ENCODE measurements at regions not wholly inside any gene's neighbourhood (a gene's known extent, or its start where the extent isn't known, plus 50 kb on each side); places are given as distances from the start of the nearest gene placed in this dataset.

GRCh38 chr9:1907465-1907864 lies 107.7 kb upstream of the SMARCA2 start:
- no peak for DNase-seq (ENCODE audit: insufficient read length)
- peak; percentile 27 for FAIRE-seq
- no peak for TF ChIP-seq TAF1 (IDR thresholded peaks at IDR 0.05; ENCODE audit: borderline replicate concordance, low read depth, low read length)
- TF ChIP-seq POLR2A (IDR thresholded peaks at IDR 0.05; ENCODE audit: low read depth, low read length), result no peak
- TF ChIP-seq POLR2AphosphoS5 (IDR thresholded peaks at IDR 0.05; ENCODE audit: low read depth, low read length), result no peak

- no peak for TF ChIP-seq TAF1 (IDR thresholded peaks at IDR 0.05; ENCODE audit: borderline replicate concordance, low read depth, low read length)
- TF ChIP-seq POLR2AphosphoS5 (IDR thresholded peaks at IDR 0.05; ENCODE audit: low read depth, low read length), result no peak
- no peak for TF ChIP-seq POLR2A (IDR thresholded peaks at IDR 0.05; ENCODE audit: low read depth, low read length)
- FAIRE-seq, result no peak
- no peak for DNase-seq (ENCODE audit: insufficient read length)
Measured at GRCh38 chr9:1909322-1909721, 105.8 kb upstream of the SMARCA2 start.

- no peak for FAIRE-seq
- no peak for DNase-seq (ENCODE audit: insufficient read length)
- TF ChIP-seq TAF1 (IDR thresholded peaks at IDR 0.05; ENCODE audit: borderline replicate concordance, low read depth, low read length) (no peak), POLR2AphosphoS5 (IDR thresholded peaks at IDR 0.05; ENCODE audit: low read depth, low read length) (no peak), POLR2A (IDR thresholded peaks at IDR 0.05; ENCODE audit: low read depth, low read length) (no peak)
Measured at GRCh38 chr9:1910269-1910811, 104.8 kb upstream of the SMARCA2 start.

- FAIRE-seq (no peak), DNase-seq (ENCODE audit: insufficient read length) (no peak)
- TF ChIP-seq TAF1 (IDR thresholded peaks at IDR 0.05; ENCODE audit: borderline replicate concordance, low read depth, low read length), result no peak
- TF ChIP-seq POLR2AphosphoS5 (IDR thresholded peaks at IDR 0.05; ENCODE audit: low read depth, low read length), result no peak
- TF ChIP-seq POLR2A (IDR thresholded peaks at IDR 0.05; ENCODE audit: low read depth, low read length), result no peak
Measured at GRCh38 chr9:1913631-1914330, 101.4 kb upstream of the SMARCA2 start.

- FAIRE-seq (no peak), DNase-seq (ENCODE audit: insufficient read length) (no peak)
- no peak for TF ChIP-seq POLR2A (IDR thresholded peaks at IDR 0.05; ENCODE audit: low read depth, low read length)
- no peak for TF ChIP-seq POLR2AphosphoS5 (IDR thresholded peaks at IDR 0.05; ENCODE audit: low read depth, low read length)
- TF ChIP-seq TAF1 (IDR thresholded peaks at IDR 0.05; ENCODE audit: borderline replicate concordance, low read depth, low read length), result no peak
Measured at GRCh38 chr9:1916095-1916494, 99.1 kb upstream of the SMARCA2 start.

- DNase-seq (ENCODE audit: insufficient read length) (no peak), FAIRE-seq (no peak)
- TF ChIP-seq POLR2A (IDR thresholded peaks at IDR 0.05; ENCODE audit: low read depth, low read length) (no peak), TAF1 (IDR thresholded peaks at IDR 0.05; ENCODE audit: borderline replicate concordance, low read depth, low read length) (no peak), POLR2AphosphoS5 (IDR thresholded peaks at IDR 0.05; ENCODE audit: low read depth, low read length) (no peak)
Measured at GRCh38 chr9:1916655-1917054, 98.5 kb upstream of the SMARCA2 start.

- TF ChIP-seq POLR2A (IDR thresholded peaks at IDR 0.05; ENCODE audit: low read depth, low read length), result no peak
- no peak for TF ChIP-seq TAF1 (IDR thresholded peaks at IDR 0.05; ENCODE audit: borderline replicate concordance, low read depth, low read length)
- TF ChIP-seq POLR2AphosphoS5 (IDR thresholded peaks at IDR 0.05; ENCODE audit: low read depth, low read length), result no peak
- no peak for FAIRE-seq
- no peak for DNase-seq (ENCODE audit: insufficient read length)
Measured at GRCh38 chr9:1917396-1917935, 97.7 kb upstream of the SMARCA2 start.

- FAIRE-seq, result no peak
- TF ChIP-seq POLR2AphosphoS5 (IDR thresholded peaks at IDR 0.05; ENCODE audit: low read depth, low read length), result no peak
- TF ChIP-seq POLR2A (IDR thresholded peaks at IDR 0.05; ENCODE audit: low read depth, low read length), result no peak
- no peak for TF ChIP-seq TAF1 (IDR thresholded peaks at IDR 0.05; ENCODE audit: borderline replicate concordance, low read depth, low read length)
- DNase-seq (ENCODE audit: insufficient read length), result no peak
Measured at GRCh38 chr9:1918108-1918507, 97.0 kb upstream of the SMARCA2 start.

GRCh38 chr9:1918622-1919021 lies 96.5 kb upstream of the SMARCA2 start:
- TF ChIP-seq POLR2A (IDR thresholded peaks at IDR 0.05; ENCODE audit: low read depth, low read length), result no peak
- no peak for TF ChIP-seq TAF1 (IDR thresholded peaks at IDR 0.05; ENCODE audit: borderline replicate concordance, low read depth, low read length)
- no peak for TF ChIP-seq POLR2AphosphoS5 (IDR thresholded peaks at IDR 0.05; ENCODE audit: low read depth, low read length)
- DNase-seq (ENCODE audit: insufficient read length) (no peak), FAIRE-seq (no peak)

GRCh38 chr9:1919229-1919628 lies 95.9 kb upstream of the SMARCA2 start:
- no peak for FAIRE-seq
- TF ChIP-seq POLR2AphosphoS5 (IDR thresholded peaks at IDR 0.05; ENCODE audit: low read depth, low read length) (no peak), TAF1 (IDR thresholded peaks at IDR 0.05; ENCODE audit: borderline replicate concordance, low read depth, low read length) (no peak), POLR2A (IDR thresholded peaks at IDR 0.05; ENCODE audit: low read depth, low read length) (no peak)

GRCh38 chr9:1920386-1920785 lies 94.8 kb upstream of the SMARCA2 start:
- TF ChIP-seq POLR2A (IDR thresholded peaks at IDR 0.05; ENCODE audit: low read depth, low read length) (no peak), TAF1 (IDR thresholded peaks at IDR 0.05; ENCODE audit: borderline replicate concordance, low read depth, low read length) (no peak), POLR2AphosphoS5 (IDR thresholded peaks at IDR 0.05; ENCODE audit: low read depth, low read length) (no peak)
- DNase-seq (ENCODE audit: insufficient read length) (no peak), FAIRE-seq (peak; percentile 21)

More at GRCh38 chr9:1919229-1919628, 95.9 kb upstream of the SMARCA2 start:
- no peak for DNase-seq (ENCODE audit: insufficient read length)

GRCh38 chr9:1922026-1922425 lies 93.1 kb upstream of the SMARCA2 start:
- TF ChIP-seq POLR2AphosphoS5 (IDR thresholded peaks at IDR 0.05; ENCODE audit: low read depth, low read length) (no peak), POLR2A (IDR thresholded peaks at IDR 0.05; ENCODE audit: low read depth, low read length) (no peak), TAF1 (IDR thresholded peaks at IDR 0.05; ENCODE audit: borderline replicate concordance, low read depth, low read length) (no peak)
- no peak for FAIRE-seq
- DNase-seq (ENCODE audit: insufficient read length), result no peak
